Spinal cord (tissue), 9 donors: ENCODE measurements at regions not wholly inside any gene's neighbourhood (a gene's known extent, or its start where the extent isn't known, plus 50 kb on each side); places are given as distances from the start of the nearest gene placed in this dataset.
"Not testable (repeated sequence)": the region's sequence is repeated elsewhere in the genome, so short reads cannot be mapped to it uniquely, and the experiment has no call there.

Experiments
- DNase-seq, 6 donors: peaks; one replicate each; pipeline versions ENCODE4 v3.0.0 to v3.0.0-alpha.2; 2013 to 2015; ENCODE audit warnings: low spot score in 6 of 6, low read depth in 4 of 6
- H3K27ac ChIP-seq: one replicate; pipeline ENCODE4 v1.5.1; 2013; ENCODE audit warnings: low read depth, low read length, control low read depth
- H3K27me3 ChIP-seq: one replicate; pipeline ENCODE4 v1.6.1; 2013; ENCODE audit warnings: low read length; ENCODE audit not compliant: control insufficient read depth, insufficient read depth
- H3K36me3 ChIP-seq: one replicate; pipeline ENCODE4 v1.6.1; 2013; ENCODE audit warnings: low read length; ENCODE audit not compliant: control insufficient read depth, insufficient read depth
- H3K4me1 ChIP-seq: one replicate; pipeline ENCODE4 v1.6.1; 2013; ENCODE audit warnings: low read length; ENCODE audit not compliant: control insufficient read depth, insufficient read depth
- H3K4me3 ChIP-seq: one replicate; pipeline ENCODE4 v1.5.1; 2013; ENCODE audit warnings: low read depth, low read length, control low read depth
- H3K9me3 ChIP-seq: one replicate; pipeline ENCODE4 v1.6.1; 2013; ENCODE audit warnings: low read length; ENCODE audit not compliant: control insufficient read depth, insufficient read depth
- WGBS: methylation state at CpG from one replicate; pipeline ENCODE4 v1.1.5; 2013; ENCODE audit warnings: missing lambda C conversion rate; ENCODE audit not compliant: insufficient coverage; 5-methylcytosine and 5-hydroxymethylcytosine counted together
- donor health status: healthy.

DNA sequence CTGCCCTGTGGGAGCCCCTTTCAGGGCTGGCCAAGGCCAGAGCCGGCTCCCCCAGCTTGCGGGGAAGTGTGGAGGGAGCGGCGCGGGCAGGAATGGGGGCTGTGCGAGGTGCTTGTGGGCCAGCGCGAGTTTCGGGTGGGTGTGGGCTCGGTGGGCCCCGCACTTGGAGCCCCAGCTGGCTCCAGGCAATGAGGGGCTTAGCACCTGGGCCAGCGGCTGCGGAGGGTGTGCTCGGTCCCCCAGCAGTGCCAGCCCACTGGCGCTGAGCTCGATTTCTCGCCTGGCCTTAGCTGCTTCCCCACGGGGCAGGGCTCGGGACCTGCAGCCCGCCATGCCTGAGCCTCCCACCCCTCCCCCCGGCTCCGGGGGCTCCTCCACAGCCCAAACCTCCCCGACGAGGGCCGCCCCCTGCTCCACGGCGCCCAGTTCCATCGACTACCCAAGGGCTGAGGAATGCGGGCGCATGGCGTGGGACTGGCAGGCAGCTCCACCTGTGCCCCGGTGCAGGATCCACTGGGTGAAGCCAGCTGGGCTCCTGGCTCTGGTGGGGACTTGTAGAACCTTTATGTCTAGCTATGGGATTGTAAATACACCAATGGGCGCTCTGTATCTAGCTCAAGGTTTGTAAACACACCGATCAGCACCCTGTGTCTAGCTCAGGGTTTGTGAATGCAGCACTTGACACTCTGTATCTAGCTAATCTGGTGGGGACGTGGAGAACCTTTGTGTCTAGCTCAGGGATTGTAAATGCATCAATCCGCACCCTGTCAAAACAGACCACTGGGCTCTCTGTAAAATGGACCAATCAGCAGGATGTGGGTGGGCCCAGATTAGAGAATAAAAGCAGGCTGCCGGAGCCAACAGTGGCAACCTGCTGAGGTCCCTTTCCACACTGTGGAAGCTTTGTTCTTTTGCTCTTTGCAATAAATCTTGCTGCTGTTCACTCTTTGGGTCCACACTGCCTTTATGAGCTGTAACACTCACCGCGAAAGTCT is 1379.1 kb downstream of the RAPGEF2 start:
- not testable (repeated sequence) for H3K4me3 ChIP-seq, DNase-seq, H3K27ac ChIP-seq, H3K4me1 ChIP-seq, H3K36me3 ChIP-seq, H3K27me3 ChIP-seq, H3K9me3 ChIP-seq
- 92% methylated on average over 38 of the region's 39 CpGs for WGBS

GRCh38 chr4:160485071-160485687 is 1382.3 kb downstream of the RAPGEF2 start:
- Histone ChIP-seq H3K4me1 (no peaks in the 10 kb centered on the region), H3K36me3 (no peaks in the 10 kb centered on the region), H3K27ac (no peak overlapping the region), H3K27me3 (no peaks in the 10 kb centered on the region), H3K4me3 (no peak overlapping the region), H3K9me3 (no peaks in the 10 kb centered on the region)
- WGBS = 83% methylated on average over 1 of the region's 1 CpG
- DNase-seq = peak in 2 of 6 donors; percentile 1 to 50

- H3K4me1 ChIP-seq = no peaks in the 10 kb centered on the region
- no peak for DNase-seq
- H3K27ac ChIP-seq = no peak overlapping the region
- peaks cover 4% of the 10 kb centered on the region for H3K9me3 ChIP-seq
- H3K27me3 ChIP-seq = no peaks in the 10 kb centered on the region
- H3K4me3 ChIP-seq = no peak overlapping the region
- H3K36me3 ChIP-seq = no peaks in the 10 kb centered on the region
Observed at GRCh38 chr4:160492181-160492580, 1389.3 kb downstream of the RAPGEF2 start.

GRCh38 chr4:160493206-160493605 is 1390.3 kb downstream of the RAPGEF2 start:
- H3K9me3 ChIP-seq = peaks cover 4% of the 10 kb centered on the region
- no CpG with 5 or more reads among the region's 1 CpG for WGBS

DNA sequence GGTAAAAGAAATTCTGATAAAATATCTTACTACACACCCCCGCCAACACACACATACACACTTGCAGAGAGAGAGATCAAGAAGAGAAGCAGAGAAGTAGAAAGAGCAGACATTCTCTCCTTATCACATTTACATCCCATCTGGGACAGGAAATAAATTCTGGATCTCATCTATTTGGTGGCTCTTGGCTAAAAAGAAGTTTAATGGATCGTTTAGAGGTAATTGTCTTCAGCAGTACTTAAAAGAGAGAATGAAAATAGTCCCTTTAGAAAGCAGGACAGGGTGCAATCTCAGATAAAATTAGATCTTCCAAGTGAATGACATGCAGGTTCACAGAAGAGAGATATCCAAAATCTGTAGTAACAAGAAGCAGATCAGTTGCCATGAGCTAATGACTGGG is 1392.5 kb downstream of the RAPGEF2 start:
- Histone ChIP-seq H3K9me3 (peaks cover 4% of the 10 kb centered on the region), H3K27ac (no peak overlapping the region), H3K36me3 (no peaks in the 10 kb centered on the region), H3K27me3 (no peaks in the 10 kb centered on the region), H3K4me3 (no peak overlapping the region), H3K4me1 (no peaks in the 10 kb centered on the region)
- 0% methylated on average over 1 of the region's 2 CpGs for WGBS
- peak in 1 of 6 donors; percentile 71 for DNase-seq

More at GRCh38 chr4:160493206-160493605, 1390.3 kb downstream of the RAPGEF2 start:
- Histone ChIP-seq H3K4me3 (no peak overlapping the region), H3K27me3 (no peaks in the 10 kb centered on the region), H3K4me1 (no peaks in the 10 kb centered on the region), H3K27ac (no peak overlapping the region), H3K36me3 (no peaks in the 10 kb centered on the region)
- DNase-seq = no peak

DNA sequence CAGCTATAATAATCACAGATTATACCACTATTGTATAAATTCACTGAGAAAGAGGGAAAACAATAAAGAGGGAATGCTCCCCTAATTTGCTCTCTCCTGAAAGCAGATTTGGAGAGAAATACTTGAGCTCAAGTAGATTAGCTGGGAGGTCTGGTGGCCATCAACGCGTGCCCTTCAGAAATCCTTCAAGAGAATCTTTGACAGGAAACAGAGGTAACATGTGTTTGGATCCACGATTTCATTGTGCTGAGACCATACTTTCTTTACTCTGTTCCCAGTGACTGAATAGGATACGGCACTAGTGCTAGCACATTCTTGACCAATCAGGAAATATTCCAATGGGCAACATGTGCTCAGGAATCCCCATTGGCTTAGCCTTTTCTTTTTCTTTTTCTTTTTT is 1395.3 kb downstream of the RAPGEF2 start:
- Histone ChIP-seq H3K4me1 (no peaks in the 10 kb centered on the region), H3K36me3 (no peaks in the 10 kb centered on the region), H3K4me3 (no peak overlapping the region), H3K27me3 (no peaks in the 10 kb centered on the region), H3K9me3 (no peaks in the 10 kb centered on the region), H3K27ac (no peak overlapping the region)
- no peak for DNase-seq
- 85% methylated on average over 4 of the region's 4 CpGs for WGBS

DNA sequence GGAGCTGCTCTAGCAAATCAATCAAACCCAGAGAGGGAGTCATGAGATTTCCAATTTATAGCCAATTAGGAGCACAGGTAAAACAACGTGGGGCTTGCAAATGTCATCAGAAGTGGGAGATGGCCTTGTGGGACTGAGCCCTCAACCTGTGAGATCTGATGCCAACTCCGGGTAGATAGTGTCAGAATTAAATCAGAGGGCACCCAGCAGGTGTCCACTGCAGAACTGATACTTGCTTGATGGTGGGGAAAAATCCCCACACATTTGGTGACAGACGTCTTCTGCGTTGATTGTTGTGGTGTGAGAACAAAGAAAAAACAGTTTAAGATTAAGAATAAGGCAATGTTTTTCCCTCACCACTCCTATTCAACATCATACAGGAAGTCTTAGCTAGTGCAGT is 1402.8 kb downstream of the RAPGEF2 start:
- DNase-seq = no peak
- 85% methylated on average over 2 of the region's 4 CpGs for WGBS
- no peaks in the 10 kb centered on the region for H3K36me3 ChIP-seq
- H3K27ac ChIP-seq = no peak overlapping the region
- H3K4me1 ChIP-seq = no peaks in the 10 kb centered on the region
- H3K9me3 ChIP-seq = no peaks in the 10 kb centered on the region
- H3K4me3 ChIP-seq = no peak overlapping the region
- no peaks in the 10 kb centered on the region for H3K27me3 ChIP-seq

GRCh38 chr4:160510928-160511327 is 1408.0 kb downstream of the RAPGEF2 start:
- no peak overlapping the region for H3K27ac ChIP-seq
- no peaks in the 10 kb centered on the region for H3K27me3 ChIP-seq
- H3K36me3 ChIP-seq = no peaks in the 10 kb centered on the region
- no peak for DNase-seq
- no peak overlapping the region for H3K4me3 ChIP-seq
- no peaks in the 10 kb centered on the region for H3K4me1 ChIP-seq
- no peaks in the 10 kb centered on the region for H3K9me3 ChIP-seq

GRCh38 chr4:160514126-160514525 is 1411.2 kb downstream of the RAPGEF2 start:
- Histone ChIP-seq H3K27ac (no peak overlapping the region), H3K36me3 (no peaks in the 10 kb centered on the region), H3K4me3 (no peak overlapping the region), H3K27me3 (no peaks in the 10 kb centered on the region), H3K4me1 (no peaks in the 10 kb centered on the region), H3K9me3 (no peaks in the 10 kb centered on the region)
- WGBS = 100% methylated on average over 3 of the region's 3 CpGs
- DNase-seq = no peak

DNA sequence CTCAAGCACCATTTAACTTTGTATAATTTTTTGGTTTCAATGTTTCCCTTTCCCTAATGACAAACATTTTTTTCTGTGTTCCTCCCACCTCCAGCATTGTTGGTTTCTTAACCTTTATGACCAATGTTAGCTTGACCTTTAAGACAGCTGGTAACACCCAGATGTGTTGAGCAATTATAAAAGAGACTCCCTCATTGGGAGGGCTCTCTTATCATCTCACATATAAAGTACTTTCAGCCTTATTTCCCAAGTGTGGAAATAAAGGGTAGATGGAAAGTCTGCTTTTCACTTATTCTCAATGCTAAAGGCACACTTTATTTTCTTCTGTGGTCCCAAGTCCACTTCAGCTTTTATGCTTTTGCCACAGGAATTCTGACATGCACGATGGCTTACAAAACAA is 1420.4 kb downstream of the RAPGEF2 start:
- no peak overlapping the region for H3K4me3 ChIP-seq
- no peak for DNase-seq
- no peaks in the 10 kb centered on the region for H3K27me3 ChIP-seq
- no peaks in the 10 kb centered on the region for H3K9me3 ChIP-seq
- H3K4me1 ChIP-seq = no peaks in the 10 kb centered on the region
- WGBS = no CpG with 5 or more reads among the region's 1 CpG
- H3K27ac ChIP-seq = no peak overlapping the region
- H3K36me3 ChIP-seq = no peaks in the 10 kb centered on the region
